ENCODE measurements at regions not wholly inside any gene's neighbourhood (a gene's known extent, or its start where the extent isn't known, plus 50 kb on each side); places are given as distances from the start of the nearest gene placed in this dataset.

DNA sequence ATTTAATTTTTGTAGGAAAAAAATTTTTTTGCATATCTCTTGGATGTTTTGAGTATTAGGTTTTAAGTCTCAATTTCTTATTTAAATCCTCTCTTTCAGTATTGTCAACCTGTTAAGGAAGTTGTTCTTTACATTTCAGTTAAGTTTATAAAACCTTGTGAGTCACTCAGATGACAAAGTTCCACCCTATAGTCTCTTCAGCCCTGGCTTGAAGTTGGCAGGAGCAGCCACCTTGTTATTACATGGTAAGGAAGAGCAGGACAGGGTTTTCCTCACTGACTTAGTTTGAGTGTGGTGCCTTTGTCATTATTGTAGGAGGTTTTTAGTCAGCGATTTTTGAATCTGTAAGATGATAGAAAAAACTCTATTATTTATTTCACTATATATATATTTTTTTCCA lies 2143.9 kb downstream of the MRPL39 start:
- intact Hi-C loops (cut with DNase I) = no loop called here
- H3K4me3 ChIP-seq = no peak overlapping the region
- no peak overlapping the region for H3K27ac ChIP-seq
- no peaks in the 10 kb centered on the region for H3K9me3 ChIP-seq
- H3K36me3 ChIP-seq = no peaks in the 10 kb centered on the region
- H3K27me3 ChIP-seq = no peaks in the 10 kb centered on the region
- 0 to 39% (median 39%) methylated on average over 1 of the region's 1 CpG for WGBS, 3 donors
- H3K4me1 ChIP-seq (ENCODE audit: insufficient read depth) = no peaks in the 10 kb centered on the region
- DNase-seq = no peak
- TF ChIP-seq CTCF (IDR thresholded peaks at IDR 0.05) = no peak
- no peak for TF ChIP-seq POLR2A (IDR thresholded peaks at IDR 0.05)
- no peak for TF ChIP-seq EP300 (IDR thresholded peaks at IDR 0.05)

DNA sequence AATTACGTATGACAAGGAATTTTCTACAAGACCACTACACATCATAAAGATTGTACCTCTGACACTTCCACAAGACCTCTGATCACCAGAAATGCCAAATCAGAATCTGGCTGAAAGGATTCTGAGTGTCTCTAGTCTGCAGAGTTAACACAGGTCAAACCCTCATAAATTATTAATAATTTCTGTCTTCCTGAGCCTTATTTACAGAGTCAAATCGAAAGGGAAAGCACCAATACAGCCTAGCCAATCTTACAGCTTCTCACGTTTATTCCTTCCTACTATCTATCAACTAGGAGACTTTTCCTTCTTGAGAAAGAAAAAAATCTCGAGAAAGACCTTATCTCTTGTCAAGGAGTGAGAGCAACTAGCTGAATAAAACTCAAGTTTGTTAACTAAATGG lies 2151.6 kb downstream of the MRPL39 start:
- DNase-seq = no peak
- H3K4me1 ChIP-seq (ENCODE audit: insufficient read depth) = no peaks in the 10 kb centered on the region
- no peak overlapping the region for H3K27ac ChIP-seq
- no peaks in the 10 kb centered on the region for H3K27me3 ChIP-seq
- no peaks in the 10 kb centered on the region for H3K9me3 ChIP-seq
- no peak overlapping the region for H3K4me3 ChIP-seq
- 42 to 43% (median 43%) methylated on average over 4 of the region's 4 CpGs for WGBS, 3 donors
- no peaks in the 10 kb centered on the region for H3K36me3 ChIP-seq
- TF ChIP-seq EP300 (IDR thresholded peaks at IDR 0.05) (no peak), POLR2A (IDR thresholded peaks at IDR 0.05) (no peak), CTCF (IDR thresholded peaks at IDR 0.05) (no peak)
- intact Hi-C loops (cut with DNase I) = no loop called here

DNA sequence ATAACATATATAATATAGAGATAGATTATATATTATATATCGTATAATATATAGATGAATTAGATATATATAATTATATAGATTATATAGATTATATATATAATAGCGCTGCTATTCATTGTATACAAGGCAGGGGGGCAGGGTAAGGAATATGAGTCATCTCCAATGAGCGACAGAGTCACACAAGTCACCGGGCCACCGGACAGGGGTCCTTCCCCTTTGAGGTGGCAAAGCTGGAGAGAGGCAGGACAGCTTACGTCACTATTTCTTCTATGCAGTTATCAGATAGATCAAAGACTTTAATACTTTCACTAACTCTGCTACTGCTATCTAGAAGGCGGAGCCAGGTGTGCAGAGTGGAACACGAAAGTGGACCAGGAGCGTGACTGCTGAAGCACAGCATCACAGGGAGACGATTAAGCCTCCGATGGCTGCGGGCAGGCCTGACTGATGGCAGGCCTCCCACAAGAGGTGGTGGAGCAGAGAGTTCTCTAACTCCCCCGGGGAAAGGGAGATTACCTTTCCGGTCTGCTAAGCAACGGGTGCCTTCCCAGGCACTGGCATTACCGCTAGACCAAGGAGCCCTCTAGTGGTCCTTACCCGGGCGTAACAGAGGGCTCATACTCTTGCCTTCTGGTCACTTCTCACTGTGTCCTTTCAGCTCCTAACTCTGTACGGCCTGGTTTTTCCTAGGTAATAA lies 2154.7 kb downstream of the MRPL39 start:
- 48 to 60% (median 58%) methylated on average over 19 of the region's 19 CpGs for WGBS, 3 donors
- no peak for DNase-seq
- no peak for TF ChIP-seq CTCF (IDR thresholded peaks at IDR 0.05)
- TF ChIP-seq EP300 (IDR thresholded peaks at IDR 0.05) = no peak
- TF ChIP-seq POLR2A (IDR thresholded peaks at IDR 0.05) = no peak
- Histone ChIP-seq H3K36me3 (no peaks in the 10 kb centered on the region), H3K27me3 (no peaks in the 10 kb centered on the region), H3K9me3 (no peaks in the 10 kb centered on the region), H3K4me1 (ENCODE audit: insufficient read depth) (no peaks in the 10 kb centered on the region), H3K4me3 (no peak overlapping the region), H3K27ac (no peak overlapping the region)
- intact Hi-C loops (cut with DNase I) = no loop called here

DNA sequence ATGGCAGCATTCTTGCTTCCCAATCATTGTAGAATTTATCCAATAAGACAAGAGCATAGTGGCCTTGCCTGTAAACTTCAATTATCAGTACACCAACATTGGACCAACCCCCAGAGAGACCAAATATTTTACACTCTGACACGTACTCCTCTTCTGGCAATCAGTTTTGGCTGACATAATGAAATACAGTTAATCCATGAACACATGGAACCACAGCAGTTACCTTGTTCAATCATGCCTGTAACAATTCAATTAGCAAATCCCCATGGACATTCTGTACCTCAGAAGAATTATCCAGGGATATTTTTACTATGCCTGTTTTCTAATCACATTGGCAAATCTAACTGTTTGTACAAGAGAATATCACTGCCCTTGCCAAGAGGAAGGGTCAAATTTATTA lies 2162.0 kb downstream of the MRPL39 start:
- Histone ChIP-seq H3K36me3 (no peaks in the 10 kb centered on the region), H3K9me3 (no peaks in the 10 kb centered on the region), H3K27me3 (no peaks in the 10 kb centered on the region), H3K27ac (no peak overlapping the region), H3K4me3 (no peak overlapping the region), H3K4me1 (ENCODE audit: insufficient read depth) (no peaks in the 10 kb centered on the region)
- intact Hi-C loops (cut with DNase I) = no loop called here
- TF ChIP-seq EP300 (IDR thresholded peaks at IDR 0.05) (no peak), CTCF (IDR thresholded peaks at IDR 0.05) (no peak), POLR2A (IDR thresholded peaks at IDR 0.05) (no peak)
- DNase-seq = no peak
- 47 to 57% (median 48%) methylated on average over 1 of the region's 1 CpG for WGBS, 3 donors
